NCI-H510A (cell line): ENCODE measurements at regions not wholly inside any gene's neighbourhood (a gene's known extent, or its start where the extent isn't known, plus 50 kb on each side); places are given as distances from the start of the nearest gene placed in this dataset.

ENCODE experiments used
- DNase-seq: peaks from one replicate; lab custom pipeline; 2025; lab: John Stamatoyannopoulos, UW

DNA sequence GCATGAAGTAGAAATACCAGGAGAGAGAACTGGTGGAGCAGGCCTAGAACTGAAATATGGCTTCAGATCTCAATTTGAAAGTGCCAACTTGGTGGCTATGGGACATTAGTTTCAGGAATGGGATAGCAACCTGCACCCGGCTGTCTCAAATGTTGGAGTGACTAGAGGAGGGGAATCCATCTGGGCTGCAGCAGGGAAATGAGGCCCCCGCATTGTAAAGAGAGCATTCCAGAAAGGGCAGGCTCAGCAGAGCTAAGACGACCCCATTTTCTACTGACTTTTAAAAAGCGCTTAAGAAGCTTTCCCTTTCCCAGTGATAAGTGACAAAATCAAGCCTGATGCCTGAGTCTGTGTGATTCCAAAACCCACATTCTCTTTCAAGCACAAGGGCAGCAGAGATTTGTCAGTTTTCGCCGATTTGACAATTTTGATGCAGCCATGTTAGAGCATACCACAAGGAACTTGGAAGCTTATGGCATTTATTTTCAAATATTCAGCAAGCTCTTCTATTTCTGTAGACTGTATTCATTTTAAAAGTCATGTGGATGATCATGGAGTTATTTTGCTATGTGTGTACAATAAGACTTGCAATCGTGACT lies 119.8 kb upstream of the ARHGAP28 start:
- no peak for DNase-seq

DNA sequence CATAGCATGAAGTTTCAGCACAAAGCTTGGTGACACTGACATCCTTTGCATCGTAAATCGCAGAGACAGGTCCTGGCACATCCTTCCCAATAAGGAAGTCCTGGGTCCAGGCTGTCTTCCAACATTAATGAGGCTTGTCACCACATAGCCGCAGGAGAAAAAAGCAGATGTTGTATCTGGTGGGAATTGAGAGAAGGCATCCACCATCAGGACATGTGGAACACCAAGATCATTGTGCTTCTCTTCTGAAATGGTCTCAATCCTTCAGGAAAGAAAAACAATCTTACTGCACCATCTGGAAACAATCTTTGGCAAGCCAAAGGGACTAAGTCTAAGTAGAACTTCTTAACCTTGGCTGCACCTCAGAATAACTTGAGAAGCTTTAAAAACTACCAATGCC lies 119.0 kb upstream of the ARHGAP28 start:
- DNase-seq: no peak

DNA sequence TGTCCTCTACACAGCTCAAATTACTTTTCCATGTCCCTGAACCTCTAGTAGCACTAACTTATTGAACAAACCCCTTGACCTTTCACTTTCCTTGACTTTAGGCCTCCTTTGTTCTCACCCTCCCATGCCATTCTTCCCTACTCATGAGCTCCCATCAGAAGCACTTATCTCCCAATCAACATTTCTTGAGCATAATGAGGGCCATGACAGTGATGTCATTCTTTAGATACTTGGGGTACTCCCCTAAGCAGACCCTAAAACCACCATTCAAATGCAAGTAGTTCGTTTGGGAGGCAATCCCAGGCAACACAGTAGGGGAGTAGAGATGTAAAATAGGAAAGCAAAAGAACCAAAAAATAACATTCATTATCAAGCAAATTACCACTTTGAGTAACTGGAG lies 115.9 kb upstream of the ARHGAP28 start:
- DNase-seq: no peak

DNA sequence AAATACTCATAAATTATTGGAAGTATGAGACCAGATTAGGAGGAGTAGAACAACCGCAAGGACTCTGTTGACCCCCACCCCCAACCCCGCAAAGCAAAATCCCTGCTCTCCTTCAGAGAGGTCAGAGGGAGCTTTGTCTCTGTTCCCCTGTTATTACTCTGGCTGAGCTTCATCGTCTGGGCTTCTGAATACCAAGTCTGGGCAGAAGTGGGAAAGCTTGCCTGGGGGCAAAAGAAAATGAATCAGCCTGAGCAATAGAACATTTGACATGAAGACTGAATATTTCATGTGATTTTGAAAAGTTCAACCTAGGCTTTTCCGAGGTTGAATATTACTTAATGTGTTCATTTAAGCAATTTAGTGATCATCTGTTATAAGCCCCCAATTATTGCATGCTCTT lies 114.6 kb upstream of the ARHGAP28 start:
- no peak for DNase-seq

DNA sequence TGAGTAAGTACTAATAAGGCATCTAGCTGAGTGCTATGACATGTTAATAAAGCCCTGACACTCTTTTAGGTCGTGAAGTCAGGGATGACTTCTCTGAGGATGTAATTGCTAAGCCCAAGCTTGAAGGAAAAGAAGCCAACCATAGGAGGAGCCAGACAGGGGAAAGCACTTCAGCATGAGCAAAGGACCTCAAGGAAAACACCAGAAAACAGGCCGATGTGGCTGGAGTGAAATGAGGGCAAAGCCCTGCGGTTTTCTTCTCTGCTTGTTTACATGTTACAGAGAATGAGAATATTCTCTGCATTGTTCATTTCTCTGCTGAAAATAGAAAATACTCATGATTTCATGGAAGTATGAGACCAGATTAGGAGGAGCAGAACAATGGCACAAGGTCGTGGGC lies 112.5 kb upstream of the ARHGAP28 start:
- DNase-seq: no peak

- no peak for DNase-seq
Observed at GRCh38 chr18:6621437-6621836, 108.1 kb upstream of the ARHGAP28 start.

DNA sequence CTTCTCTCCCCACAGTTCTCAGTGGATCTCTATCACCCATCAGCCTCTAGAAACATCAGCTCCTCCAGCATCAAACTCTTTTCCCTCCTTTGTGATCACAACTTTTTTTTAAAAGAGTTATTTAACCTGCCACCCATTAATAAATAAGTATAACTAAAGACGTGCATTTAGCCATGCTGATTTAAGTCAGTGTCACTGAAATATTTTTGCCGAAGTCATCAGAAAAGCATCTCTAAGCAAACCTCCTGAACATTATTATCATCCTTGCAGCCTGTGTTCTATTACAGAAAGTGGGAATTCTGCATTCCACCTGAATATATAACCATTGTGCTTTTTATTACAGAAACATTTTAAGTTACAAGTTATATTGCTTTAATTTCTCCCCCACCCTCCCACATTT lies 106.2 kb upstream of the ARHGAP28 start:
- DNase-seq: no peak

GRCh38 chr18:6624271-6624660 lies 105.2 kb upstream of the ARHGAP28 start:
- no peak for DNase-seq

DNA sequence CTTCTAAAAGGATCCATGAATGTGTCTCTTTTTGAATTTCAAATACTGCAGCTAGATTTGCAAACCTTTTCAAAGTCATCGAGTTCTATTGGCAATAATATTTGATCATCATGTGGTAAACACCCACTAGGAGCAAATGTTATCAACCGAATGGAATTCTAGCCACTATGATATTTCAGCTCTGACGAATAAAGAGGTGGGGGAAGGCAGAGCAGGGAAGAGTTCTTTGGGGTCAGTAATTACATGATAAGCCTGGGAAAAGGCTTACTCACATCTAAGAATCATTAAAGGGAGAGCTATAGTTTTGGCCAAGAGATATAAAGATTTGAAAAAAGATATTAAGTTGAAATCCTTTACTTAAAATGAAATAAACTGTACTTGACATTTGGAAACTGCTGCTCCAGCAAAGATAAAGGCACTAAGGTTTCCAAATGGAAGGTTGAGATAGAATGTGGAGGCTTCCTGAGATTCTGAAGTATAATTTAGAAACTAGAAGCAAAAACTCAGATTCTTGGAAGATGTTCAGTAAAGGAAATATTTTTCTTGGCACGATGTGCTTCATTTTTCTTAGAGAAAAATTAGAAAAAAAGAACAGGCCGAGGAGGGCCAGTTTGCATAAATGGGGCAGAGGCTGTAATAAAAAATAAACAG lies 104.7 kb upstream of the ARHGAP28 start:
- DNase-seq: no peak

GRCh38 chr18:6625481-6625880 lies 104.0 kb upstream of the ARHGAP28 start:
- DNase-seq: no peak

DNA sequence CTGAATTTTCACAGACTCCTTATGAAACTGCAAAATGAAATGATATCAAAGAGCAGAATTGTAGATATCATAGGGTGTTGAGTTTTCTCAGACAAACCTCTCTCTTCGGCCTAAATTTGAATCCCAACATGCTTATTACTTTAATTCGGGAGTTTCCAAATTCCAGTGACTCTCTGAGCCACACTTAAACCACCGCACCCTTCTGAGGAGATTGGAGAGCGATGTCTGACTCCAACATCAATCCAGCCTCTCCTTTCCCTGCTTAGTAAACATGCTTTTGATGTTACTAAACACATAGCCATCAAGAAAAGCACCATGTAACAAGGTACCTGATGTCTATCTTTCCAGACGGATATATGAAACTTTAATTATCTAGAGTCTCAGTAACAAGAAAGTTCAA lies 103.1 kb upstream of the ARHGAP28 start:
- no peak for DNase-seq

- DNase-seq: no peak
Observed at GRCh38 chr18:6627645-6628044, 101.9 kb upstream of the ARHGAP28 start.

- DNase-seq: no peak
Observed at GRCh38 chr18:6628187-6628586, 101.3 kb upstream of the ARHGAP28 start.

DNA sequence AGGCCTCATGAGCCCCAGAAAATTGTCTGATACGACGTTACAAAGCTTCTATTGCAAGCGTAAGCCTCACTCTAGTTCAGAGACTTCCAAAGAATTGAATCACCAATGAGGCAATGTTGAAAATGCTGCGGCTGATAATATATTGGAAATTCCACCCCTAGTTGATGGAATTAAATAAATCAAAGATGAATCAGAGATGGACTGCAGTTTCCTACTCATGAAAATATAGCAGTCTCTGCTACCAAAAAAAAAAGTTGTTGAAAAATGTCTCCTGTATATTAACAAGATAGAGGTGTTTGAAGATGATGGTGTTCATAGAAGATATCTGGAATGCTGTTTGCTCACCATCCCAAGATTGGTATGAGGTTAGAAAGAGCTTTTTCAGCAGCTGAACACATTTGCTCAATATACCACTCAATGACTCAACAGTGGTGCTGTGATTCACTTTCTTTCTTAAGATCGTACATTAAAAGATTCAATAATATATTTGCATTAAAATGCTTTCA lies 99.8 kb upstream of the ARHGAP28 start:
- DNase-seq: no peak

GRCh38 chr18:6633310-6633709 lies 96.2 kb upstream of the ARHGAP28 start:
- DNase-seq: peak; percentile 30

DNA sequence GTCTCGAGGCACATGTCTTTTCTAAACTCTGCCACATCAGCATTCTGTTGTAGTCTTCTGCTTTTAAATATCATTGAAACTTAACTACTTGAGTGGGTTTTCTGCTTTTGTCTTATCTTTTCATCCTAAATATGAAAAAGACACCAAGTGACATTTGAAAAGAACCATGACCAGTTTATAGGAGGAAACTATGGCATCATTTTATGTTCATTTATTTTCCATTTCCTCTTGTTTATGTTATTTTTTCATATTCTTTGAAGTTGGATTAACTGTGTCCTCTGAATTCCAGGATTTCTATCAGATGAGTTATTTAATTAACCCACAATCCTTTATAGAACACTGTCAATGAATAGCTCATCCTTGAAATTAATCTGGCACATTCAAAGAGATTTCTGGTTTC lies 93.4 kb upstream of the ARHGAP28 start:
- no peak for DNase-seq

DNA sequence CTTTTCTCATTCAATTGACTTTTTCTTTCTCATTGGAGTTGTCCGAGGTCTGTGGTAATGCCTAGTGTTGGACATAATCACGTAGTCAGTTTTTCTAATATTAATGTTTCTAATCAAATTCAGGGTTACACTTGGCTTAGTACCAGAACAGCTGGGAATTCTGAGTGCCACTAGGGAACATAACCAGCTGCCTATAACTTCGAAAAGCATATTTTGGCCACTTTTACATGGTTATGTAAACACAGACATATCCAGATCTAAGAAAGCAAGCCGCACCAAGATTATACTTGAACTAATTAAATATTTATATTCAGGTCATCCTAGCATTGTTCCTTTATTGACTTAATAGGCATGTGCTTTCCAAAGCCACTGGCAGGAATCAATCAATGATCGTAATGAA lies 91.1 kb upstream of the ARHGAP28 start:
- DNase-seq: no peak

- DNase-seq: no peak
Observed at GRCh38 chr18:6639305-6639704, 90.2 kb upstream of the ARHGAP28 start.

DNA sequence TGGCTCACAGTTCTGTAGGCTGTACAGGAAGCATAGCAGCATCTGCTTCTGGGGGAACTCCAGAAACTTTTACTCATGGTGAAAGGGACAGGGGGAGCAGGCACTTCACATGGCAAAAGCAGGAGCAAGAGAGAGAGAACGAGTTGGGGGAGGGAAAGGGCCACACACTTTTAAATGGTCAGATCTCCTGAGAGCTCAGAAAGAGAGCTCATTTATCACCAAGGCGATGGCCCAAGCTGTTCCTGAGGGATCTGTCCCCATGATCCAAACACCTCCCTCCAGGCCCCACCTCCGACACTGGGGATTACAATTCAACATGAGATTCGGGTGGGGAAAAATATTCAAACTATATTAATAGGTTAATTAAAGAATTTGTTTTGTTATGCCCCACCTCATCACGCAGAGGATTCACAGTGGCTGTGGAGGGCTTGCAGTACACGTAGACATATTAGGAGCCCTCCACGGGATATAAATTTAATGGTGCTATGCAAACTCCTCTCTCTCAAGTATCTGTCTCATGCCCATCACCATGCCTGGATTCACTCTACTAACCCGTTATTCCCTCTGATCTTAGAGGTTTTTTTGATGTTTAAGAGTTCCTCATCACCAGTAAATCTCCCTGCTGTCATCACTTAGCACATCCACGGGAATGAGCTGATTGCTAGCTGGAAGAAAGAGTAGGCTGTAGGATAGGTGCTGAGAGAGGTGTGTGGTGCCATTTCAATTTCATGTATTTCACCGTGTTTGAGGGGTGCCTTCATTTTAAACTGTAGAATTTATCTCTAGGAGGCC lies 84.5 kb upstream of the ARHGAP28 start:
- no peak for DNase-seq

- DNase-seq: no peak
Observed at GRCh38 chr18:6646801-6647200, 82.7 kb upstream of the ARHGAP28 start.

DNA sequence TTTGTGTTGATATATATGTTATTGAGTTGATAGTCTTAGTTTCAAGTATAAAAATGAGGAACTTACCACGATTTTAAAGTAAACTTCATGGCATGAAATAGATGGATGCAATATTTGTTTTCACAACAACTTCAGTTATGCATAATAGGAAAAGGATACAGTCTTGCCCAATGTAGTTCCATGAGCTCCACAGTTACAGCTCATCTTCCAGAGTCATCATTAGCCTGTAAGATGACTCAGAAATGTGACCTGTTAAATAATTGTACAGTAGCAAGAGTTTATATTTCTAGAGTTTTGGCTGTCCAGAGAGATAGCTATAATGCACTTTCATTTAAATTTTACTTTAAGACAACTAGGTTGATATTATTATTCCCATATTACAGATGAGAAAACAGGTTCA lies 80.9 kb upstream of the ARHGAP28 start:
- no peak for DNase-seq

GRCh38 chr18:6649421-6650126 lies 79.9 kb upstream of the ARHGAP28 start:
- DNase-seq: no peak

DNA sequence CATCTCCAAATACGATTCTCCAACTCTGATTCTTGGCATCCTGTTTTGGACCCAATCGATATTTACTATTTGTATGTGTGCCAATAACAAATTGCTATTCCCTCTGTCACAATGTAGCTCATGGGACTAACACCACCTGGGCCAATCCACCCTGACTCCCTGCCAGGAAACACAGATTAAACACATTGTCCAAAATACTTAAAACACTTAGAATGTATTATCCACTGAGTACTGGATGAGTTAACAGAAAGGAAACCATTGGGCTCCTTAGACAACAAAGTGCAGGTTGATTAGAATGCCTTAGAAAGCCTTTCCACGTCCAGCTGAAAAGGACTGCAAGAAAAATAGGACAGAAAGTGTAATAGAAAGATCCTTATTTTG lies 79.4 kb upstream of the ARHGAP28 start:
- DNase-seq: no peak
